ENCODE measurements at regions not wholly inside any gene's neighbourhood (a gene's known extent, or its start where the extent isn't known, plus 50 kb on each side); places are given as distances from the start of the nearest gene placed in this dataset.

GRCh38 chr4:185915271-185915670 is 103.3 kb upstream of the SORBS2 start:
- Histone ChIP-seq H3F3A (ENCODE audit: insufficient read depth, low read length) (no peaks in the 10 kb centered on the region), H3K36me3 (ENCODE audit: insufficient read depth, low read length) (no peaks in the 10 kb centered on the region), H3K27me3 (ENCODE audit: insufficient read depth, low read length) (no peaks in the 10 kb centered on the region), H4K20me1 (ENCODE audit: insufficient read depth, low read length) (no peaks in the 10 kb centered on the region), H3K9me2 (ENCODE audit: low read depth, low read length) (no peaks in the 10 kb centered on the region), H2AFZ (ENCODE audit: low read length) (no peak overlapping the region), H3K4me3 (ENCODE audit: low read depth, low read length, poor library complexity, severe bottlenecking) (no peak overlapping the region), H3K27ac (ENCODE audit: low read depth, low read length, poor library complexity, severe bottlenecking) (no peak overlapping the region), H3K9ac (ENCODE audit: low read length) (no peak overlapping the region), H3K79me2 (ENCODE audit: insufficient read depth, low read length) (no peaks in the 10 kb centered on the region), H3K4me1 (ENCODE audit: insufficient read depth, low read length, severe bottlenecking) (no peaks in the 10 kb centered on the region), H3K9me3 (ENCODE audit: low read length) (no peaks in the 10 kb centered on the region), H3K4me2 (ENCODE audit: low read length) (no peak overlapping the region)
- no peak for TF ChIP-seq EZH2 (IDR thresholded peaks at IDR 0.05; ENCODE audit: borderline replicate concordance, low read length)
- TF ChIP-seq CTCF (IDR thresholded peaks at IDR 0.05; ENCODE audit: low read length), result no peak

GRCh38 chr4:185915817-185916216 is 103.8 kb upstream of the SORBS2 start:
- Histone ChIP-seq H3K9ac (ENCODE audit: low read length) (no peak overlapping the region), H3F3A (ENCODE audit: insufficient read depth, low read length) (no peaks in the 10 kb centered on the region), H3K27ac (ENCODE audit: low read depth, low read length, poor library complexity, severe bottlenecking) (no peak overlapping the region), H3K9me3 (ENCODE audit: low read length) (no peaks in the 10 kb centered on the region), H3K4me1 (ENCODE audit: insufficient read depth, low read length, severe bottlenecking) (peaks cover 4% of the 10 kb centered on the region), H3K79me2 (ENCODE audit: insufficient read depth, low read length) (no peaks in the 10 kb centered on the region), H3K4me3 (ENCODE audit: low read depth, low read length, poor library complexity, severe bottlenecking) (no peak overlapping the region), H4K20me1 (ENCODE audit: insufficient read depth, low read length) (no peaks in the 10 kb centered on the region), H2AFZ (ENCODE audit: low read length) (no peak overlapping the region), H3K9me2 (ENCODE audit: low read depth, low read length) (no peaks in the 10 kb centered on the region), H3K36me3 (ENCODE audit: insufficient read depth, low read length) (no peaks in the 10 kb centered on the region), H3K27me3 (ENCODE audit: insufficient read depth, low read length) (no peaks in the 10 kb centered on the region), H3K4me2 (ENCODE audit: low read length) (no peak overlapping the region)
- TF ChIP-seq EZH2 (IDR thresholded peaks at IDR 0.05; ENCODE audit: borderline replicate concordance, low read length) (no peak), CTCF (IDR thresholded peaks at IDR 0.05; ENCODE audit: low read length) (no peak)

- H3K4me1 ChIP-seq (ENCODE audit: insufficient read depth, low read length, severe bottlenecking), result peaks cover 4% of the 10 kb centered on the region
- no peak overlapping the region for H3K4me3 ChIP-seq (ENCODE audit: low read depth, low read length, poor library complexity, severe bottlenecking)
- no peaks in the 10 kb centered on the region for H3F3A ChIP-seq (ENCODE audit: insufficient read depth, low read length)
- H3K4me2 ChIP-seq (ENCODE audit: low read length), result no peak overlapping the region
- H3K9me2 ChIP-seq (ENCODE audit: low read depth, low read length), result no peaks in the 10 kb centered on the region
- H4K20me1 ChIP-seq (ENCODE audit: insufficient read depth, low read length), result no peaks in the 10 kb centered on the region
- H3K9me3 ChIP-seq (ENCODE audit: low read length), result no peaks in the 10 kb centered on the region
- no peak overlapping the region for H2AFZ ChIP-seq (ENCODE audit: low read length)
- no peak overlapping the region for H3K9ac ChIP-seq (ENCODE audit: low read length)
- TF ChIP-seq EZH2 (IDR thresholded peaks at IDR 0.05; ENCODE audit: borderline replicate concordance, low read length) (no peak), CTCF (IDR thresholded peaks at IDR 0.05; ENCODE audit: low read length) (no peak)
- no peaks in the 10 kb centered on the region for H3K36me3 ChIP-seq (ENCODE audit: insufficient read depth, low read length)
- H3K27ac ChIP-seq (ENCODE audit: low read depth, low read length, poor library complexity, severe bottlenecking), result no peak overlapping the region
- no peaks in the 10 kb centered on the region for H3K79me2 ChIP-seq (ENCODE audit: insufficient read depth, low read length)
- H3K27me3 ChIP-seq (ENCODE audit: insufficient read depth, low read length), result no peaks in the 10 kb centered on the region
Observed at GRCh38 chr4:185916231-185916630, 104.2 kb upstream of the SORBS2 start.

All from OCI-LY1 (cell line).